Activated naive CD4-positive, alpha-beta T cell treated with Interleukin-2 at 50 U/mL for 16 hours (primary cell): ENCODE measurements at regions not wholly inside any gene's neighbourhood (a gene's known extent, or its start where the extent isn't known, plus 50 kb on each side); places are given as distances from the start of the nearest gene placed in this dataset.

Source experiments
- DNase-seq: peaks from one replicate; pipeline ENCODE4 v3.0.0-alpha.2; 2020

- DNase-seq, result no peak
Measured at GRCh38 chr2:111626865-111627163, 257.2 kb downstream of the ANAPC1 start.

- no peak for DNase-seq
Measured at GRCh38 chr2:111627256-111627655, 256.7 kb downstream of the ANAPC1 start.

GRCh38 chr2:111628221-111628620, 255.8 kb downstream of the ANAPC1 start:
- DNase-seq, result no peak

- no peak for DNase-seq
Measured at GRCh38 chr2:111629983-111630382, 254.0 kb downstream of the ANAPC1 start.

- no peak for DNase-seq
Measured at GRCh38 chr2:111632661-111633060, 251.3 kb downstream of the ANAPC1 start.

- DNase-seq, result no peak
Measured at GRCh38 chr2:111633189-111633588, 250.8 kb downstream of the ANAPC1 start.

GRCh38 chr2:111633643-111634042, 250.3 kb downstream of the ANAPC1 start:
- DNase-seq, result no peak

GRCh38 chr2:111634050-111634794, 249.8 kb downstream of the ANAPC1 start:
- DNase-seq, result no peak

- DNase-seq, result no peak
Measured at GRCh38 chr2:111634995-111635538, 248.9 kb downstream of the ANAPC1 start.

- DNase-seq, result no peak
Measured at GRCh38 chr2:111636905-111637304, 247.1 kb downstream of the ANAPC1 start.

GRCh38 chr2:111638274-111638877, 245.6 kb downstream of the ANAPC1 start:
- no peak for DNase-seq

- no peak for DNase-seq
Measured at GRCh38 chr2:111640480-111640879, 243.5 kb downstream of the ANAPC1 start.

- no peak for DNase-seq
Measured at GRCh38 chr2:111642586-111643327, 241.2 kb downstream of the ANAPC1 start.

- DNase-seq, result no peak
Measured at GRCh38 chr2:111643759-111644158, 240.2 kb downstream of the ANAPC1 start.

- DNase-seq, result no peak
Measured at GRCh38 chr2:111647359-111647758, 236.6 kb downstream of the ANAPC1 start.

GRCh38 chr2:111652038-111652437, 232.0 kb downstream of the ANAPC1 start:
- no peak for DNase-seq

GRCh38 chr2:111652681-111653080, 231.3 kb downstream of the ANAPC1 start:
- DNase-seq, result no peak

- no peak for DNase-seq
Measured at GRCh38 chr2:111653103-111653624, 230.8 kb downstream of the ANAPC1 start.

- no peak for DNase-seq
Measured at GRCh38 chr2:111653913-111654312, 230.1 kb downstream of the ANAPC1 start.

GRCh38 chr2:111654829-111655228, 229.2 kb downstream of the ANAPC1 start:
- DNase-seq, result no peak

- no peak for DNase-seq
Measured at GRCh38 chr2:111656436-111656835, 227.6 kb downstream of the ANAPC1 start.

GRCh38 chr2:111656894-111657293, 227.1 kb downstream of the ANAPC1 start:
- DNase-seq, result no peak

GRCh38 chr2:111657351-111657975, 226.5 kb downstream of the ANAPC1 start:
- DNase-seq, result no peak
